Effector memory CD8-positive, alpha-beta T cell (primary cell): ENCODE measurements at regions not wholly inside any gene's neighbourhood (a gene's known extent, or its start where the extent isn't known, plus 50 kb on each side); places are given as distances from the start of the nearest gene placed in this dataset.

Experiments
- ATAC-seq: fragments of 150-1000 bp; cut with Tn5 transposase; replicated peaks from 2 replicates; pipeline ENCODE4 v1.10.0; 2021; ENCODE audit warnings: mild to moderate bottlenecking, moderate library complexity
- DNase-seq, 3 experiments: peaks; one replicate each; pipeline ENCODE4 v3.0.0; 2021
- H3K27ac Mint-ChIP-seq, 2 donors: one replicate each; pipeline ENCODE4 v1.8.0; 2022; ENCODE audit warnings: mild to moderate bottlenecking in 2 of 2, mixed read lengths in 2 of 2, moderate library complexity in 2 of 2
- H3K27me3 Mint-ChIP-seq, 2 donors: one replicate each; pipeline ENCODE4 v1.8.0; 2022; ENCODE audit warnings: mixed read lengths in 2 of 2
- H3K36me3 Mint-ChIP-seq: one replicate; pipeline ENCODE4 v1.8.0; 2022; ENCODE audit warnings: mild to moderate bottlenecking, moderate library complexity, mixed read lengths; ENCODE audit not compliant: insufficient read depth
- H3K4me1 Mint-ChIP-seq, 2 donors: one replicate each; pipeline ENCODE4 v1.8.0; 2022; ENCODE audit warnings: low read depth in 2 of 2, mixed read lengths in 2 of 2
- H3K4me3 Mint-ChIP-seq, 2 donors: one replicate each; pipeline ENCODE4 v1.8.0; 2022; ENCODE audit warnings: mild to moderate bottlenecking in 2 of 2, mixed read lengths in 2 of 2, moderate library complexity in 2 of 2
- H3K9me3 Mint-ChIP-seq, 2 donors: one replicate each; pipeline ENCODE4 v1.8.0; 2022; ENCODE audit warnings: mixed read lengths in 2 of 2

DNA sequence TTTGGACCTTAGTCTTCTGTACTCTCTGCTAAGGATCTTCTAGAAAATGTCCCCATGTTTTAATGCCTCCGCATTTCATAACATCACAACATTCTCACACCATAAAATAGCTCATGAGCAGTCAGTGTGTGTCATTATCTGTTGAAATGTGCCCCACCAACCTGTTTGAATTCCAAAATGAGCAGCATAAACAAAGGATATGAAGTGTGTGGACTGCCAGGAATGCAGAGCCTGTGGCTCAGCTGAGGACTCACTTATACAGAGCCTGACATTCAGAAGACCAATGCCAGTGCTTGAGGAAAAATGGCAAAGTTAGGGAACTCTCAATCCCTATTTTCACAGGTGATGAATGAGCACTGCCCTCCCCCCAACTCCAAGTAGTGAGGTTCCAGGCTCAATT is 621.4 kb downstream of the POM121L12 start:
- Mint-ChIP-seq H3K4me1 (no peaks in the 10 kb centered on the region), H3K9me3 (peaks cover 11 to 13% of the 10 kb centered on the region in 2 donors), H3K4me3 (no peak overlapping the region), H3K27me3 (no peaks in the 10 kb centered on the region), H3K27ac (no peak overlapping the region), H3K36me3 (peaks cover 6% of the 10 kb centered on the region)
- DNase-seq (no peak), ATAC-seq (no peak)

DNA sequence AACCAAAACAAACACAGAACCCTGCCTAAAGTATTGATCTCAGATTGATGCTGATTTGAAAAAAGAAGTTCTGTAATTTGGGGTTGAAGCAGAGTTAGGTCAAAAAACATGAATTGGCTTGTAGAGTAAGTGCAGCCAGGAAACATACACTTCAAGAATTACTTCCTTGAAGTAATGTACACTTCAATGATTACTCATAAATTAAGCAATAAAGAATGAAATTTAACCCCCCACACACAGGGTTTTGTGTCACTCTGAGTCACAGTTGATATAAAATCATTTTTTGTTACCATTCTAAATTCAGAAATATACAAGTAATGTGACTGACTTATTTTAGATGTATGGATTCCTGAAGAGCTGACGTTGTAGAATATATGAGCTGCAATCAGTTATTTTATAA is 622.2 kb downstream of the POM121L12 start:
- H3K4me1 Mint-ChIP-seq, result no peaks in the 10 kb centered on the region
- H3K4me3 Mint-ChIP-seq, result no peak overlapping the region
- ATAC-seq, result no peak
- no peak overlapping the region for H3K27ac Mint-ChIP-seq
- H3K9me3 Mint-ChIP-seq, result peaks cover 9 to 11% of the 10 kb centered on the region in 2 donors
- H3K36me3 Mint-ChIP-seq, result peaks cover 6% of the 10 kb centered on the region
- H3K27me3 Mint-ChIP-seq, result no peaks in the 10 kb centered on the region
- no peak for DNase-seq

- no peak overlapping the region for H3K27ac Mint-ChIP-seq
- no peak overlapping the region for H3K4me3 Mint-ChIP-seq
- no peak for DNase-seq
- peaks cover 7 to 9% of the 10 kb centered on the region in 2 donors for H3K9me3 Mint-ChIP-seq
- peaks cover 6% of the 10 kb centered on the region for H3K36me3 Mint-ChIP-seq
- H3K27me3 Mint-ChIP-seq, result no peaks in the 10 kb centered on the region
- ATAC-seq, result no peak
- no peaks in the 10 kb centered on the region for H3K4me1 Mint-ChIP-seq
Observed at GRCh38 chr7:53658951-53659350, 623.5 kb downstream of the POM121L12 start.

GRCh38 chr7:53661645-53662217 is 626.3 kb downstream of the POM121L12 start:
- H3K36me3 Mint-ChIP-seq, result peaks cover 3% of the 10 kb centered on the region
- no peak for DNase-seq
- no peak overlapping the region for H3K4me3 Mint-ChIP-seq
- no peak for ATAC-seq
- H3K9me3 Mint-ChIP-seq, result peaks cover 7 to 16% of the 10 kb centered on the region in 2 donors
- H3K27me3 Mint-ChIP-seq, result no peaks in the 10 kb centered on the region
- H3K27ac Mint-ChIP-seq, result no peak overlapping the region
- no peaks in the 10 kb centered on the region for H3K4me1 Mint-ChIP-seq

DNA sequence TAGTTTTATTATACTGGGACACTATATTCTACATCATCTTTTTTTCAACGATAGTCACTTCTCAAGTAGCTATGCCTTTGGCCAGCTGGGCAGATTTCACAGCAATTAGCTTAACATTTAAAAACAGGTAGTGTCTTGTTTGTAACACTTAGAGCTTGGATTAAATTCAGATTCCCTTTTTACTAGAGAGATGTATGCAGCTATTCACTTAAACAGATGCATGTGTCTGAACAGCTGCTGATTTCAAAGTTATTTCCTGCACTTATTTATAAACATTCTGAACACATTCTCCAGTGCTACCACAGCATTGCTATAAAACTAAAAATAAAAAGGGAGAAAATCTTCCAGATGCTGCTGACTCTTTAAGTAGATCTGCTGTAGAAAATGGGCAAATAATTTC is 637.2 kb downstream of the POM121L12 start:
- Mint-ChIP-seq H3K4me3 (no peak overlapping the region), H3K27me3 (no peaks in the 10 kb centered on the region), H3K4me1 (no peaks in the 10 kb centered on the region), H3K36me3 (no peaks in the 10 kb centered on the region), H3K9me3 (no peaks in the 10 kb centered on the region), H3K27ac (no peak overlapping the region)
- ATAC-seq, result no peak
- DNase-seq, result no peak

GRCh38 chr7:53675835-53676234 is 640.4 kb downstream of the POM121L12 start:
- H3K4me3 Mint-ChIP-seq, result no peak overlapping the region
- no peak for ATAC-seq
- no peak overlapping the region for H3K27ac Mint-ChIP-seq
- no peaks in the 10 kb centered on the region for H3K27me3 Mint-ChIP-seq
- DNase-seq, result no peak
- no peaks in the 10 kb centered on the region for H3K36me3 Mint-ChIP-seq
- no peaks in the 10 kb centered on the region for H3K4me1 Mint-ChIP-seq
- H3K9me3 Mint-ChIP-seq, result peaks cover 6 to 9% of the 10 kb centered on the region in 2 donors

DNA sequence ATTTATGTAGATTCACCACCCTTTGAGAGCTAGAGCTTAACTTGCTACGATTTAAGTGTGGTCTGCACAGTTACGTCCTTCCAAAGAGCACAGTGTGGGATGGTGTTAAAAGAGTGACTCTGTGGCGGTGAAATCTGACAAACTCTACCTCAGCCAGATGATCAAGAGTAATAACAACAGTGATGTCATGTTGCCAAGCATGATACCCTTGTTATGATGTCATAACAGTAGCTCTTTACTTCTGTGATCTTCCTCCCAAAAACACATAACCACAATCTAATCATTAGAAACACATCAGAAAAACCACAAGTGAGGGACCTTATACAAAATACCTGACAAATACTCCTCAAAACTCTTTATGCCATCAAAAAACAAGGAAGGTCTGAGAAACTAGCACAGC is 649.3 kb downstream of the POM121L12 start:
- Mint-ChIP-seq H3K4me3 (no peak overlapping the region), H3K36me3 (no peaks in the 10 kb centered on the region), H3K27ac (no peak overlapping the region), H3K27me3 (no peaks in the 10 kb centered on the region), H3K4me1 (no peaks in the 10 kb centered on the region), H3K9me3 (peaks cover 25 to 54% of the 10 kb centered on the region in 2 donors)
- ATAC-seq (no peak), DNase-seq (no peak)

- no peaks in the 10 kb centered on the region for H3K4me1 Mint-ChIP-seq
- no peak for DNase-seq
- H3K27me3 Mint-ChIP-seq, result no peaks in the 10 kb centered on the region
- no peak overlapping the region for H3K4me3 Mint-ChIP-seq
- H3K9me3 Mint-ChIP-seq, result peaks cover 10 to 18% of the 10 kb centered on the region in 2 donors
- ATAC-seq, result no peak
- no peaks in the 10 kb centered on the region for H3K36me3 Mint-ChIP-seq
- H3K27ac Mint-ChIP-seq, result no peak overlapping the region
Observed at GRCh38 chr7:53690411-53690810, 655.0 kb downstream of the POM121L12 start.

- no peaks in the 10 kb centered on the region for H3K27me3 Mint-ChIP-seq
- DNase-seq (no peak), ATAC-seq (no peak)
- peaks cover 10 to 14% of the 10 kb centered on the region in 2 donors for H3K9me3 Mint-ChIP-seq
- H3K36me3 Mint-ChIP-seq, result no peaks in the 10 kb centered on the region
- H3K27ac Mint-ChIP-seq, result no peak overlapping the region
- no peaks in the 10 kb centered on the region for H3K4me1 Mint-ChIP-seq
- no peak overlapping the region for H3K4me3 Mint-ChIP-seq
Observed at GRCh38 chr7:53697913-53698312, 662.5 kb downstream of the POM121L12 start.

- no peaks in the 10 kb centered on the region for H3K27me3 Mint-ChIP-seq
- ATAC-seq (no peak), DNase-seq (no peak)
- no peaks in the 10 kb centered on the region for H3K36me3 Mint-ChIP-seq
- H3K4me1 Mint-ChIP-seq, result no peaks in the 10 kb centered on the region
- no peak overlapping the region for H3K27ac Mint-ChIP-seq
- H3K9me3 Mint-ChIP-seq, result peaks cover 6 to 11% of the 10 kb centered on the region in 2 donors
- no peak overlapping the region for H3K4me3 Mint-ChIP-seq
Observed at GRCh38 chr7:53699215-53699837, 663.9 kb downstream of the POM121L12 start.

DNA sequence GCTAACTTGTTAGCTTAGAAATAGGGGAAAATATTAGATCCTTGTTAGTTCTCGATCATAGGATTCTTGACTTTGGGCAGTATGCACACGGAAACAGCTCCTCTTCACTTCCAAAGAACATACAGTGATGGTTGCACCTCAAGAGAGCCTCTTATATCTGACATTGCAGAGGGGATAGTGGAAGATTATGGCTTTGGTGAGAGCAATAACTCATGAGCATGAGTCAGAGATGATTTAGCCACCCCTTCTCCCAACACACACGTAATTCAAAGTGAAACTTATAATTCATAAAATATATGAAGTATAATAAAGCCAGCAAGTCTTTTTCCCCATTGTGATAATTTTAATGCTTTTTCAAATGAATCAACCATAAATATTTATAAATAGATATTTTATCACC is 683.7 kb downstream of the POM121L12 start:
- peaks cover 8 to 34% of the 10 kb centered on the region in 2 donors for H3K9me3 Mint-ChIP-seq
- no peak overlapping the region for H3K4me3 Mint-ChIP-seq
- H3K27ac Mint-ChIP-seq, result no peak overlapping the region
- no peaks in the 10 kb centered on the region for H3K4me1 Mint-ChIP-seq
- no peak for ATAC-seq
- DNase-seq, result no peak
- no peaks in the 10 kb centered on the region for H3K27me3 Mint-ChIP-seq
- H3K36me3 Mint-ChIP-seq, result no peaks in the 10 kb centered on the region

- Mint-ChIP-seq H3K4me3 (no peak overlapping the region), H3K27ac (no peak overlapping the region), H3K9me3 (peaks cover 14 to 27% of the 10 kb centered on the region in 2 donors), H3K4me1 (no peaks in the 10 kb centered on the region), H3K27me3 (no peaks in the 10 kb centered on the region), H3K36me3 (no peaks in the 10 kb centered on the region)
- ATAC-seq (no peak), DNase-seq (no peak)
Observed at GRCh38 chr7:53740971-53741370, 705.5 kb downstream of the POM121L12 start.

DNA sequence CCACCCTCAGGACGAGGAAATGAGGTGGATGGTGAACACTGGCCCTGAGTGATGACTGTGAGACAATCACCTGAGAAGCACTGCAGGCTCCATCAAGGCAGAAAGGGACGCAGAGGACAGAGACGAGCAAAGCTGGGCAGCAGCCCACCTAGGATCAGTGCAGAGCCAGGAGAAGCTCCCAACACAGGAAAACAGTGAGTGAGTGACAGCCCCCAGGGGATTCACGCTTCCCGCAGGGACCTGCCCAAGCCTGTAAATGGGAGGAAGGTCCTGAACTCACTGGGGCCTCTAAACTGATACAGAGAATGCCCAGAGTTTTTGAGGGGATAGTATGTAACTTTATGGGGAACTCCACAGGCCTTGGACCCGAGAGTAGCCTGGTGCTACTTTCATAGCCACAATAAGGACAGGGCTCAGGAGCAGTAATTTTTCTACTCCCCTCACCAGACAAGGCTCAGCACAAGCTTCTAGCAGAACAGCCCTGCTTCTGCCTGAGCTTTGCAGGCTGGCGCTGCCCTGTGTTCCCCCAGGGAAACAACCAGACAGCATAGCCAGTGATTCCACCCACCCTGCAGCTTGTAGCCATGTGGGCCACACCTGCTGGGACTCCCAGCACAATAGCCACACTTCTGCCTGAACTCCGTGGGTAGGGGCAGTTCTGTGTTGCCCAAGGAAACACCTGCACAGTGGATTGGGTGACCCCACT is 708.4 kb downstream of the POM121L12 start:
- ATAC-seq (no peak), DNase-seq (no peak)
- H3K4me3 Mint-ChIP-seq, result no peak overlapping the region
- H3K36me3 Mint-ChIP-seq, result no peaks in the 10 kb centered on the region
- H3K4me1 Mint-ChIP-seq, result no peaks in the 10 kb centered on the region
- H3K27me3 Mint-ChIP-seq, result no peaks in the 10 kb centered on the region
- no peak overlapping the region for H3K27ac Mint-ChIP-seq
- peaks cover 10 to 41% of the 10 kb centered on the region in 2 donors for H3K9me3 Mint-ChIP-seq

DNA sequence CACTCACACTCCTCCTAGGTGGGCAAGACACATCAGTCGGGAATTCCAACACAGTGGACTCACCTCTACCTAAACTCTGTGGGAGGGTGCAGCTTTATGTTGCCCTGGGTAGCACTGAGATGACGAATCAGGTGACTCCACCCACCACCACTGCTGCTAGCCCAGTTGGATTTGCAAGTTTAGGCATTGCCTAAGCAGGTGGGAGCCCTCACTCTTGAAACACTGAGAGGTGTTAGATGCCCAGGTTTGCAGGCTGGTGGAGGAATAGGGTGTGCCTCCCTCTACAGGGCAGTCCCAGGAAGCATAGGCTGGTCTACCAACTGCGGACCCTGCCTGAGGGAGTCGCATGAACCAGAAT is 708.9 kb downstream of the POM121L12 start:
- no peaks in the 10 kb centered on the region for H3K27me3 Mint-ChIP-seq
- no peak overlapping the region for H3K27ac Mint-ChIP-seq
- ATAC-seq, result no peak
- peaks cover 9 to 41% of the 10 kb centered on the region in 2 donors for H3K9me3 Mint-ChIP-seq
- H3K36me3 Mint-ChIP-seq, result no peaks in the 10 kb centered on the region
- DNase-seq, result no peak
- H3K4me1 Mint-ChIP-seq, result no peaks in the 10 kb centered on the region
- H3K4me3 Mint-ChIP-seq, result no peak overlapping the region
